ENCODE measurements at regions not wholly inside any gene's neighbourhood (a gene's known extent, or its start where the extent isn't known, plus 50 kb on each side); places are given as distances from the start of the nearest gene placed in this dataset.

DNA sequence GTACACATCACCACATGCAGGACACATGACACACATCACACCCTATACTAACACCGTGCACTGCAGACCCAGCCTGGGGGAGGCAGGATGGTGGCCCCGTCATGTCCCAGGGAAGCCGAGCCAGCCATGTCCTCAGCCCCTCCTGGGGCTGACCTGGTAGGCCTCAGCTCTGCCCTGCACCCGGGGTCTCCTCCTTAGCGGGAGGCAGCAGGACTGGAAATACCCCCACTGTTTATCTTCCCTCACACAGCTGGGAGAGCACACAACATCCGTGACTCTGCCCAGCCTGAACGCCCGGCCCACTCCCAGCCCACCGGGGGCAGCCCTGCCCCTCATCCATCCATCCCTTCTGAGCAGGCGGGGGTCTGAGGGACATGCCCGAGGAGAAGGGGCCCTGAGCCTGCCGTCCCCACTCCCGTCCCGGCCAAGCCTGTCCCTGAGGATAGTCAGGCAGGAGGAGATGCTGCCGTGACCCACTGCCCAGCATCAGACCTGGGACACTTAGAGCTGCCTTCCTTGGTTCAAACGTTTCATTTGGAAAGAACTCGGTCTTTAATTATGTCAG lies 945.0 kb downstream of the BRD1 start:
- Histone ChIP-seq H3K9ac (ENCODE audit: low read depth, low read length) (no peak overlapping the region), H3K9me3 (ENCODE audit: insufficient read depth, low read depth, low read length) (no peaks in the 10 kb centered on the region; the same call in 1 of the 2 replicates), H3K4me3 (ENCODE audit: low read length) (no peak overlapping the region), H3K36me3 (ENCODE audit: insufficient read depth, low read depth, low read length) (no peaks in the 10 kb centered on the region), H3K27me3 (ENCODE audit: insufficient read depth, low read length) (no peaks in the 10 kb centered on the region), H3K4me1 (ENCODE audit: insufficient read depth, low read length) (no peaks in the 10 kb centered on the region), H3K27ac (ENCODE audit: low read length) (no peak overlapping the region)

DNA sequence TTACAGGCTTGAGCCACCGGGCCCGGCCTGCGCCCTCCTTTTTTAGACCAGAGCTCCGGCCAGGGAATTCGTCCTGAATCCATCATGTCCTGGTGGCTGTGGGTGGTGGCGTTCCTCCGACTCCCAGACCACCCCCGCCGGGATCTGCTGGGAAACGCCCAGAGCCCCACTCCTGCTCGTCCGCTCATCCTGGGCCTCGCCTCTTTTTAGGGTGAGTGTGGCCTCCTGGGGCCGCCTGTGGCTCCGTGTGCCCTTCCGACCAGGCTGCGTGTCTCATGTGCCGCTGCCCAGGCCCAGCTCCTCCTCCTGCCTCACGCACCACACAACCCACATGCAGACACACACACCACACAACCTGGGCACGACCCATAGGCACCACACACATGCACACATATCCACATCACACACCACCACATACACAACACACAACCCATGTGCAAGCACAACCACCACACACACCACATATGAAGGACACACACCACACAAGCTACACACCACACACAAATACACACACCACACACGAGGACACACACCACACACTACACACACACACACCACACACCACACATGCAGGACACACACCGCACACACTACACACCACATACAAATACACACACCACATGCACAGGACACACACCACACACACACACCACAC lies 946.2 kb downstream of the BRD1 start:
- Histone ChIP-seq H3K27ac (ENCODE audit: low read length) (no peak overlapping the region), H3K4me3 (ENCODE audit: low read length) (no peak overlapping the region), H3K9me3 (ENCODE audit: insufficient read depth, low read depth, low read length) (no peaks in the 10 kb centered on the region; the same call in 1 of the 2 replicates), H3K4me1 (ENCODE audit: insufficient read depth, low read length) (no peaks in the 10 kb centered on the region), H3K27me3 (ENCODE audit: insufficient read depth, low read length) (no peaks in the 10 kb centered on the region), H3K36me3 (ENCODE audit: insufficient read depth, low read depth, low read length) (no peaks in the 10 kb centered on the region), H3K9ac (ENCODE audit: low read depth, low read length) (no peak overlapping the region)

DNA sequence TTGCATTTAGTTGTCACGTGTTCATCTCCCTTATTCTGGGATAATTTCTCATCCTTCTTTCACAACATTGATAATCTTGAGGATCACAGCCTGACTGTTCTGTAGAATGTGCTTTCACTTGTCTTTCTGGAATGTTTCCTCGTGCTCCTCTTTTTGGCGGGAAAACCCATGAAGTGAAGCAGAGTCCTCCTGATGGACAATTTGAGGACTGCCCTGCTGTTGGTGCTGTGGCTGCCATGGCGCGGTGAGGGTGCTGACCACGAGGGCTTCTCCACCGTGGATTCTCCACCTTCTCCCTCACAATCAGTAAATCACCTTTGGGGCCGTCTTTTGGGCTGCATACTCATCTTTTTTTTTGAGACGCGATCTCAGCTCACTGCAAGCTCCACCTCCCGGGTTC lies 946.9 kb downstream of the BRD1 start:
- no peaks in the 10 kb centered on the region; the same call in 1 of the 2 replicates for H3K9me3 ChIP-seq (ENCODE audit: insufficient read depth, low read depth, low read length)
- no peak overlapping the region for H3K27ac ChIP-seq (ENCODE audit: low read length)
- no peaks in the 10 kb centered on the region for H3K36me3 ChIP-seq (ENCODE audit: insufficient read depth, low read depth, low read length)
- H3K4me1 ChIP-seq (ENCODE audit: insufficient read depth, low read length) = no peaks in the 10 kb centered on the region
- H3K27me3 ChIP-seq (ENCODE audit: insufficient read depth, low read length) = no peaks in the 10 kb centered on the region
- no peak overlapping the region for H3K4me3 ChIP-seq (ENCODE audit: low read length)
- no peak overlapping the region for H3K9ac ChIP-seq (ENCODE audit: low read depth, low read length)

DNA sequence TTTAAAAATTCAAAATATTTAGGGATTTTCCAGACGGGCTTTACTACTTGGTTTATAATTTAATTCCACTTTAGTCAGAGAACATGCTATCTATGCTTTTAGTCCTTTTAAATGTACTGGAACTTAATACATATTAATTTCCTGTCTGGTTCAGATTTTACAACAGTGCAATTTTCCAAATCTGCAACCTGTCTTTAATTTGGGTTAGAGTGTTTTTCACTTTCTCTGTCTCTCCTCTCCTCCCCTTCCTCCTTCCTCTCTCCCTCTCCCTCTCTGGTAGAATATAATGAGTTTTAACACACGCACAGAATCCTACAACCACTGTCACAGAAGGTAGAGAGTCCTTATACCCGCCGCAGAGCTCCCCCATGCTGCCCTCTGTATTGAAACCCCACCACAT lies 950.7 kb downstream of the BRD1 start:
- no peak overlapping the region for H3K27ac ChIP-seq (ENCODE audit: low read length)

GRCh38 chr22:48874956-48875355 lies 952.7 kb downstream of the BRD1 start:
- H3K27me3 ChIP-seq (ENCODE audit: insufficient read depth, low read length) = no peaks in the 10 kb centered on the region
- H3K9me3 ChIP-seq (ENCODE audit: insufficient read depth, low read depth, low read length) = no peaks in the 10 kb centered on the region
- no peak overlapping the region for H3K4me3 ChIP-seq (ENCODE audit: low read length)
- no peaks in the 10 kb centered on the region for H3K36me3 ChIP-seq (ENCODE audit: insufficient read depth, low read depth, low read length)
- H3K4me1 ChIP-seq (ENCODE audit: insufficient read depth, low read length) = no peaks in the 10 kb centered on the region
- no peak overlapping the region for H3K27ac ChIP-seq (ENCODE audit: low read length)
- no peak overlapping the region for H3K9ac ChIP-seq (ENCODE audit: low read depth, low read length)

More for the DNA sequence above, 950.7 kb downstream of the BRD1 start:
- Histone ChIP-seq H3K9ac (ENCODE audit: low read depth, low read length) (no peak overlapping the region), H3K4me3 (ENCODE audit: low read length) (no peak overlapping the region), H3K36me3 (ENCODE audit: insufficient read depth, low read depth, low read length) (no peaks in the 10 kb centered on the region), H3K27me3 (ENCODE audit: insufficient read depth, low read length) (no peaks in the 10 kb centered on the region), H3K9me3 (ENCODE audit: insufficient read depth, low read depth, low read length) (no peaks in the 10 kb centered on the region; the same call in 1 of the 2 replicates), H3K4me1 (ENCODE audit: insufficient read depth, low read length) (no peaks in the 10 kb centered on the region)

GRCh38 chr22:48873191-48873520 lies 954.5 kb downstream of the BRD1 start:
- Histone ChIP-seq H3K4me3 (ENCODE audit: low read length) (no peak overlapping the region), H3K27me3 (ENCODE audit: insufficient read depth, low read length) (no peaks in the 10 kb centered on the region), H3K4me1 (ENCODE audit: insufficient read depth, low read length) (no peaks in the 10 kb centered on the region), H3K9ac (ENCODE audit: low read depth, low read length) (no peak overlapping the region), H3K9me3 (ENCODE audit: insufficient read depth, low read depth, low read length) (no peaks in the 10 kb centered on the region), H3K27ac (ENCODE audit: low read length) (no peak overlapping the region), H3K36me3 (ENCODE audit: insufficient read depth, low read depth, low read length) (no peaks in the 10 kb centered on the region)

- no peak overlapping the region for H3K9ac ChIP-seq (ENCODE audit: low read depth, low read length)
- H3K27ac ChIP-seq (ENCODE audit: low read length) = no peak overlapping the region
- H3K27me3 ChIP-seq (ENCODE audit: insufficient read depth, low read length) = no peaks in the 10 kb centered on the region
- H3K4me3 ChIP-seq (ENCODE audit: low read length) = no peak overlapping the region
- no peaks in the 10 kb centered on the region for H3K9me3 ChIP-seq (ENCODE audit: insufficient read depth, low read depth, low read length)
- H3K36me3 ChIP-seq (ENCODE audit: insufficient read depth, low read depth, low read length) = no peaks in the 10 kb centered on the region
- H3K4me1 ChIP-seq (ENCODE audit: insufficient read depth, low read length) = no peaks in the 10 kb centered on the region
These were observed 955.1 kb downstream of the BRD1 start for GRCh38 chr22:48872271-48873190.

- Histone ChIP-seq H3K4me3 (ENCODE audit: low read length) (no peak overlapping the region), H3K36me3 (ENCODE audit: insufficient read depth, low read depth, low read length) (no peaks in the 10 kb centered on the region), H3K27ac (ENCODE audit: low read length) (no peak overlapping the region), H3K9ac (ENCODE audit: low read depth, low read length) (no peak overlapping the region), H3K9me3 (ENCODE audit: insufficient read depth, low read depth, low read length) (no peaks in the 10 kb centered on the region), H3K27me3 (ENCODE audit: insufficient read depth, low read length) (no peaks in the 10 kb centered on the region), H3K4me1 (ENCODE audit: insufficient read depth, low read length) (no peaks in the 10 kb centered on the region)
These were observed 956.4 kb downstream of the BRD1 start for GRCh38 chr22:48871176-48871840.

- no peaks in the 10 kb centered on the region for H3K36me3 ChIP-seq (ENCODE audit: insufficient read depth, low read depth, low read length)
- no peak overlapping the region for H3K9ac ChIP-seq (ENCODE audit: low read depth, low read length)
- H3K27ac ChIP-seq (ENCODE audit: low read length) = no peak overlapping the region
- no peaks in the 10 kb centered on the region for H3K27me3 ChIP-seq (ENCODE audit: insufficient read depth, low read length)
- no peaks in the 10 kb centered on the region for H3K9me3 ChIP-seq (ENCODE audit: insufficient read depth, low read depth, low read length)
- H3K4me1 ChIP-seq (ENCODE audit: insufficient read depth, low read length) = no peaks in the 10 kb centered on the region
- no peak overlapping the region for H3K4me3 ChIP-seq (ENCODE audit: low read length)
These were observed 957.2 kb downstream of the BRD1 start for GRCh38 chr22:48870436-48870835.

GRCh38 chr22:48869788-48870187 lies 957.9 kb downstream of the BRD1 start:
- H3K27me3 ChIP-seq (ENCODE audit: insufficient read depth, low read length) = no peaks in the 10 kb centered on the region
- no peaks in the 10 kb centered on the region for H3K4me1 ChIP-seq (ENCODE audit: insufficient read depth, low read length)
- H3K9ac ChIP-seq (ENCODE audit: low read depth, low read length) = no peak overlapping the region
- H3K9me3 ChIP-seq (ENCODE audit: insufficient read depth, low read depth, low read length) = no peaks in the 10 kb centered on the region
- H3K36me3 ChIP-seq (ENCODE audit: insufficient read depth, low read depth, low read length) = no peaks in the 10 kb centered on the region
- no peak overlapping the region for H3K27ac ChIP-seq (ENCODE audit: low read length)
- no peak overlapping the region for H3K4me3 ChIP-seq (ENCODE audit: low read length)

DNA sequence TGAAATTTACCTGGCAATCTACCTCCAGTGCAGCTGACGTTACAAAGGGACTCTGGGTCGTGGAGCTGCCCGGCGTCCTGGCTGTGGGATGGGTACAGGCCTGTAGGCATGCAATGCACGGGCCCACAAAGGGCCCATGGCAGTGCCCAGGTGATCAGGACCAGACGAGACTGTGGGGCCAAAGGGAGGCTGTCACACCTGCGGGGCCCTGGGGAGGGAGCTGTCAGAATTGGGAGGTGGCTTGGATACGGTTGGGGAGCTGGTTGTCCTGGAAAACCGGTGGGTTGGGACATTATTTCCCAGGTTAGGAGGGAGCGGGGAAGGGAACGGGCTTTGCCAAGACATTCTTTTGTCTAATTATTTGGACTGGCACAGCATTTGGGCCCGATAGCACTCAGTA lies 958.5 kb downstream of the BRD1 start:
- no peak overlapping the region for H3K4me3 ChIP-seq (ENCODE audit: low read length)

More for the DNA sequence above, 958.5 kb downstream of the BRD1 start:
- H3K9ac ChIP-seq (ENCODE audit: low read depth, low read length) = no peak overlapping the region
- H3K9me3 ChIP-seq (ENCODE audit: insufficient read depth, low read depth, low read length) = no peaks in the 10 kb centered on the region
- no peaks in the 10 kb centered on the region for H3K36me3 ChIP-seq (ENCODE audit: insufficient read depth, low read depth, low read length)
- H3K27ac ChIP-seq (ENCODE audit: low read length) = no peak overlapping the region
- no peaks in the 10 kb centered on the region for H3K27me3 ChIP-seq (ENCODE audit: insufficient read depth, low read length)
- no peaks in the 10 kb centered on the region for H3K4me1 ChIP-seq (ENCODE audit: insufficient read depth, low read length)

All from iPS-20b (cell line).